ENCODE measurements at regions not wholly inside any gene's neighbourhood (a gene's known extent, or its start where the extent isn't known, plus 50 kb on each side); places are given as distances from the start of the nearest gene placed in this dataset.
"Not testable (repeated sequence)": the region's sequence is repeated elsewhere in the genome, so short reads cannot be mapped to it uniquely, and the experiment has no call there.

DNA sequence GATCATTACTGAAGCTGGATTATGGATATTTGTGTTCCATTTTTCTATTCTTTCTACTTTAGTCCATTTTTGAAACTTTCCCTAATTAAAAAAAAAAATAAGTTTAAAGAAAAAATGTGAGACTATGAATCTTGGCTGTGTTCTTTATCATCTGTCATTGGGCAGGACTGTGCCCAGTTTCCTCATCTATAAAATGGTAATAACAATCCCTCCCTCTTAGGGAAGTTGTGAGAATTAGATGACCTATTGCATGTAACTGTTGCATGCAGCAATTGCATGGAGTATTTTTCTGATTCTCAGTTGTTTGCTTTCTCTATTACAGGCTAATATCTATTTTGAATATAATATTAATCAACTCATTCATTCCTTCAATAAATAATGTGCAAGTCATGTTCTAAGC lies 108.2 kb upstream of the LOC128125822 start:
- H3K27me3 ChIP-seq = no peaks in the 10 kb centered on the region
- no peak overlapping the region for H3K4me3 ChIP-seq
- in situ Hi-C loops (cut with MboI; ENCODE audit: low pct_ligation_motif_present in 1 of 4, low pct_unique_long_range_greater_than_20kb in 1 of 4, low sequenced_read_pairs in 3 of 4) (no loop called here), intact Hi-C loops (cut with DNase I; ENCODE audit: low total_unique reads) (no loop called here)
- peaks cover 0 to 7% (median 2%) of the 10 kb centered on the region in 4 donors for H3K4me1 ChIP-seq
- H3K9me3 ChIP-seq = no peaks in the 10 kb centered on the region
- DNase-seq = no peak
- no peaks in the 10 kb centered on the region for H3K36me3 ChIP-seq
- no peak overlapping the region for H3K27ac ChIP-seq
- TF ChIP-seq, protein P1, sequence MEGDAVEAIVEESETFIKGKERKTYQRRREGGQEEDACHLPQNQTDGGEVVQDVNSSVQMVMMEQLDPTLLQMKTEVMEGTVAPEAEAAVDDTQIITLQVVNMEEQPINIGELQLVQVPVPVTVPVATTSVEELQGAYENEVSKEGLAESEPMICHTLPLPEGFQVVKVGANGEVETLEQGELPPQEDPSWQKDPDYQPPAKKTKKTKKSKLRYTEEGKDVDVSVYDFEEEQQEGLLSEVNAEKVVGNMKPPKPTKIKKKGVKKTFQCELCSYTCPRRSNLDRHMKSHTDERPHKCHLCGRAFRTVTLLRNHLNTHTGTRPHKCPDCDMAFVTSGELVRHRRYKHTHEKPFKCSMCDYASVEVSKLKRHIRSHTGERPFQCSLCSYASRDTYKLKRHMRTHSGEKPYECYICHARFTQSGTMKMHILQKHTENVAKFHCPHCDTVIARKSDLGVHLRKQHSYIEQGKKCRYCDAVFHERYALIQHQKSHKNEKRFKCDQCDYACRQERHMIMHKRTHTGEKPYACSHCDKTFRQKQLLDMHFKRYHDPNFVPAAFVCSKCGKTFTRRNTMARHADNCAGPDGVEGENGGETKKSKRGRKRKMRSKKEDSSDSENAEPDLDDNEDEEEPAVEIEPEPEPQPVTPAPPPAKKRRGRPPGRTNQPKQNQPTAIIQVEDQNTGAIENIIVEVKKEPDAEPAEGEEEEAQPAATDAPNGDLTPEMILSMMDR (IDR thresholded peaks at IDR 0.05) = no peak
- TF ChIP-seq POLR2AphosphoS5 (IDR thresholded peaks at IDR 0.05) = no peak
- TF ChIP-seq POLR2A (IDR thresholded peaks at IDR 0.05) = no peak
- TF ChIP-seq EP300 (IDR thresholded peaks at IDR 0.05; ENCODE audit: low read depth) = no peak

- intact Hi-C loops (cut with DNase I; ENCODE audit: low total_unique reads) = no loop called here
- 80 to 87% methylated on average over 1 to 2 of the region's 2 CpGs for WGBS, 2 donors (ENCODE audit: low coverage in 1 of 2)
- Histone ChIP-seq H3K36me3 (no peaks in the 10 kb centered on the region), H3K27ac (no peak overlapping the region), H3K4me3 (no peak overlapping the region), H3K4me1 (peaks cover 0 to 4% (median 0%) of the 10 kb centered on the region in 4 donors), H3K27me3 (no peaks in the 10 kb centered on the region), H3K9me3 (no peaks in the 10 kb centered on the region)
- in situ Hi-C loops (cut with MboI; ENCODE audit: low pct_ligation_motif_present in 1 of 4, low pct_unique_long_range_greater_than_20kb in 1 of 4, low sequenced_read_pairs in 3 of 4) = no loop called here
- DNase-seq = no peak
- no peak for TF ChIP-seq POLR2AphosphoS5 (IDR thresholded peaks at IDR 0.05)
- TF ChIP-seq, protein P1 (IDR thresholded peaks at IDR 0.05) = no peak
- TF ChIP-seq EP300 (IDR thresholded peaks at IDR 0.05; ENCODE audit: low read depth) = no peak
- no peak for TF ChIP-seq POLR2A (IDR thresholded peaks at IDR 0.05)
These were observed 106.5 kb upstream of the LOC128125822 start for GRCh38 chr6:63465750-63466149.

DNA sequence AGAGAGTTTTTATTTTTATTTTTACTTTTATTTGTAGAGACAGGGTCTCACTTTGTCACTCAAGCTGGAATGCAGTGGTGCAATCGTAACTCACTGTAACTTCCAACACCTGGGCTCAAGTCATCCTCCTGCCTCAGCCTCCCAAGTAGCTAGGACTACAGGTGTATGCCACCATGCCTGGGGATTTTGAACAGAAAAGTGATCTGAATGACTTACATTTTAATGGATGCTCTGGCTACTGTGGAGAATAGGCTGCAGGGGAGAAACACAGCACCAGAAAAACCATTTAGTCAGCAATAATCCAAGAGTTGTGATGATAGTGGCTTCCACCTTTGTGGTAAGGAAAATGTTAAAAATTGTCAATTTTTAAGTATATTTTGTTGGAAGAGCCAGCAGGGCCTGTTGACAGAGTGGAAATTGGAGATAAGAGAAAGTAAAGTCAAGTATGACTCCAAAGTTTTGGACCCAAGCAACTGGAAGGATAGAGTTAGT lies 106.0 kb upstream of the LOC128125822 start:
- Histone ChIP-seq H3K4me1 (peaks cover 0 to 4% (median 0%) of the 10 kb centered on the region in 4 donors), H3K27me3 (no peaks in the 10 kb centered on the region), H3K4me3 (no peak overlapping the region), H3K36me3 (no peaks in the 10 kb centered on the region), H3K27ac (no peak overlapping the region), H3K9me3 (no peaks in the 10 kb centered on the region)
- TF ChIP-seq EP300 (IDR thresholded peaks at IDR 0.05; ENCODE audit: low read depth) = no peak
- TF ChIP-seq POLR2A (IDR thresholded peaks at IDR 0.05) = no peak
- TF ChIP-seq, protein P1 (IDR thresholded peaks at IDR 0.05) = no peak
- TF ChIP-seq POLR2AphosphoS5 (IDR thresholded peaks at IDR 0.05) = no peak
- intact Hi-C loops (cut with DNase I; ENCODE audit: low total_unique reads) (no loop called here), in situ Hi-C loops (cut with MboI; ENCODE audit: low pct_ligation_motif_present in 1 of 4, low pct_unique_long_range_greater_than_20kb in 1 of 4, low sequenced_read_pairs in 3 of 4) (no loop called here)
- WGBS, 2 donors (ENCODE audit: low coverage in 1 of 2) = 91 to 95% methylated on average over 1 of the region's 1 CpG
- DNase-seq = no peak

DNA sequence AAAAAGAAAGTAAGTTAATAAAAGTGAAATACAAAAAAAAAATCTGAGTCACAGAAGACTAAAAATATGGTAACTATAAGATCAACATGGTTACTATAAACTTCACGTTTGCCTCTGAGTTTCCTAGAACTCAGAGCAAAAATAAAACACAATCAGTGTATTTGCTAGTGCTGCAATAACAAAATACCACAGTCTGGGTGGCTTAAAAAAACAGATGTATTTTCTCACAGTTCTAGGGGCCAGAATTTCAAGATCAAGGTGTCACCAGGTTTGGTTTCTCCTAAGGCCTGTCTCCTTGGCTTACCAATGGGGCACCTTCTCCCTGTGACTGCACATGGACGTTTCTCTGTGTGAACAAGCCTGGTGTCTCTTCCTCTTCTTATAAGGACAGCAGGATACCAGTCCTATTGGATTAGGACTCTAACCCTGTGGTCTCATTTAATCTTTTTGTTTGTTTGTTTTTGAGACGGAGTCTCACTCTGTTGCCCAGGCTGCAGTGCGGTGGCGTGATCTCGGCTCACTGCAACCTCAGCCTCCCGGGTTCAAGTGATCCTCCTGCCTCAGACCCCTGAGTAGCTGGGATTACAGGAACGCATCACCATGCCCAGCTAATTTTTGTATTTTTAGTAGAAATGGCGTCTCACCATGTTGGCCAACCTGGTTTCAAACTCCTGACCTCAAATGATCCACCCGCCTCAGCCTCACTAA lies 104.9 kb upstream of the LOC128125822 start:
- 84 to 89% methylated on average over 9 to 10 of the region's 10 CpGs for WGBS, 2 donors (ENCODE audit: low coverage in 1 of 2)
- no peak for DNase-seq

GRCh38 chr6:63471145-63471544 lies 101.1 kb upstream of the LOC128125822 start:
- in situ Hi-C loops (cut with MboI; ENCODE audit: low pct_ligation_motif_present in 1 of 4, low pct_unique_long_range_greater_than_20kb in 1 of 4, low sequenced_read_pairs in 3 of 4); intact Hi-C loops (cut with DNase I; ENCODE audit: low total_unique reads): not testable (repeated sequence)
- WGBS, 2 donors (ENCODE audit: low coverage in 1 of 2) = 90% methylated on average over 2 of the region's 2 CpGs; no CpG with 5 or more reads in 1 of the 2 donors

More for the DNA sequence above, 104.9 kb upstream of the LOC128125822 start:
- TF ChIP-seq EP300 (IDR thresholded peaks at IDR 0.05; ENCODE audit: low read depth) (no peak), POLR2AphosphoS5 (IDR thresholded peaks at IDR 0.05) (no peak), POLR2A (IDR thresholded peaks at IDR 0.05) (no peak)
- TF ChIP-seq, protein P1 (IDR thresholded peaks at IDR 0.05) = no peak
- H3K9me3 ChIP-seq = no peaks in the 10 kb centered on the region
- intact Hi-C loops (cut with DNase I; ENCODE audit: low total_unique reads) (no loop called here), in situ Hi-C loops (cut with MboI; ENCODE audit: low pct_ligation_motif_present in 1 of 4, low pct_unique_long_range_greater_than_20kb in 1 of 4, low sequenced_read_pairs in 3 of 4) (no loop called here)
- no peak overlapping the region for H3K27ac ChIP-seq
- no peaks in the 10 kb centered on the region for H3K27me3 ChIP-seq
- no peaks in the 10 kb centered on the region for H3K36me3 ChIP-seq
- H3K4me1 ChIP-seq = peaks cover 0 to 4% (median 0%) of the 10 kb centered on the region in 4 donors
- no peak overlapping the region for H3K4me3 ChIP-seq

More at GRCh38 chr6:63471145-63471544, 101.1 kb upstream of the LOC128125822 start:
- H3K36me3 ChIP-seq, DNase-seq, H3K9me3 ChIP-seq, H3K27ac ChIP-seq, H3K4me3 ChIP-seq, H3K4me1 ChIP-seq, H3K27me3 ChIP-seq: not testable (repeated sequence)
